CD14-positive monocyte (primary cell): ENCODE measurements at regions not wholly inside any gene's neighbourhood (a gene's known extent, or its start where the extent isn't known, plus 50 kb on each side); places are given as distances from the start of the nearest gene placed in this dataset.

Source experiments
- DNase-seq, 3 donors: peaks; one replicate each; pipeline ENCODE4 v3.0.0-alpha.2; 2011 to 2022
- H2AFZ ChIP-seq: 2 replicates; pipeline ENCODE4 v1.6.0; 2012; ENCODE audit warnings: mild to moderate bottlenecking, low read depth, low read length, inconsistent platforms; ENCODE audit not compliant: insufficient read depth, poor library complexity, severe bottlenecking
- H3K27ac ChIP-seq, 2 donors: 1 replicate in 1 of 2; 2 replicates in 1 of 2; pipeline ENCODE4 v1.5.1; 2012 to 2013; ENCODE audit warnings: low read length in 2 of 2, control low read depth in 1 of 2, inconsistent platforms in 1 of 2, low read depth in 1 of 2, mild to moderate bottlenecking in 1 of 2
- H3K27me3 ChIP-seq, 2 donors: one replicate each; pipeline versions ENCODE4 v1.6.0 to v1.6.1; 2011 to 2013; ENCODE audit warnings: low read length in 2 of 2; ENCODE audit not compliant: control insufficient read depth in 2 of 2, insufficient read depth in 2 of 2
- H3K36me3 ChIP-seq, 2 donors: replicated peaks in 1 of 2; 1 replicate in 1 of 2; 2 replicates in 1 of 2; pipeline versions ENCODE4 v1.5.1 to v1.6.1; 2012 to 2013; ENCODE audit warnings: low read length in 2 of 2, control low read depth in 1 of 2, inconsistent platforms in 1 of 2, mild to moderate bottlenecking in 1 of 2; ENCODE audit not compliant: insufficient read depth in 2 of 2, control insufficient read depth in 1 of 2
- H3K4me1 ChIP-seq, 2 donors: 1 replicate in 1 of 2; 2 replicates in 1 of 2; pipeline versions ENCODE4 v1.5.1 to v1.6.1; 2012 to 2013; ENCODE audit warnings: low read length in 2 of 2, control low read depth in 1 of 2, inconsistent platforms in 1 of 2, mild to moderate bottlenecking in 1 of 2, moderate library complexity in 1 of 2; ENCODE audit not compliant: insufficient read depth in 2 of 2, control insufficient read depth in 1 of 2
- H3K4me2 ChIP-seq: replicated peaks from 2 replicates; pipeline ENCODE3; 2012; ENCODE audit warnings: low read length, moderate library complexity, mild to moderate bottlenecking; ENCODE audit not compliant: poor library complexity, severe bottlenecking; ENCODE audit errors: extremely low read depth
- H3K4me3 ChIP-seq, 3 experiments: fragments of 200-600 bp in 1 of 3; sonication (generic) in 1 of 3; replicated peaks in 1 of 3; 1 replicate in 2 of 3; 2 replicates in 1 of 3; pipeline ENCODE4 v1.5.1; 2011 to 2013; ENCODE audit warnings: low read length in 3 of 3, mild to moderate bottlenecking in 3 of 3, control low read depth in 2 of 3, low read depth in 2 of 3, inconsistent platforms in 1 of 3, moderate library complexity in 1 of 3
- H3K79me2 ChIP-seq: 2 replicates; pipeline ENCODE4 v1.6.0; 2012; ENCODE audit warnings: mild to moderate bottlenecking, control low read depth, inconsistent platforms, low read length, moderate library complexity; ENCODE audit not compliant: insufficient read depth
- H3K9ac ChIP-seq: 2 replicates; pipeline ENCODE4 v1.6.0; 2017; ENCODE audit warnings: low read length, mild to moderate bottlenecking; ENCODE audit not compliant: insufficient read depth, poor library complexity, severe bottlenecking
- H3K9me3 ChIP-seq, 2 donors: replicated peaks in 1 of 2; 1 replicate in 1 of 2; 2 replicates in 1 of 2; pipeline versions ENCODE4 v1.5.1 to v1.6.1; 2012 to 2013; ENCODE audit warnings: low read length in 2 of 2, control low read depth in 1 of 2; ENCODE audit not compliant: control insufficient read depth in 1 of 2, insufficient read depth in 1 of 2
- H4K20me1 ChIP-seq: 2 replicates; pipeline ENCODE4 v1.6.0; 2012; ENCODE audit warnings: mild to moderate bottlenecking, low read length, control low read depth, moderate library complexity; ENCODE audit not compliant: insufficient read depth
- H3K27ac Mint-ChIP-seq, 7 donors: one replicate each; pipeline ENCODE4 v1.8.0; 2020; ENCODE audit warnings: mild to moderate bottlenecking in 7 of 7, mixed read lengths in 7 of 7, moderate library complexity in 6 of 7, inconsistent platforms in 2 of 7
- H3K27me3 Mint-ChIP-seq, 3 donors: one replicate each; pipeline ENCODE4 v1.8.0; 2021 to 2022; ENCODE audit warnings: low read depth in 3 of 3, mild to moderate bottlenecking in 3 of 3, mixed read lengths in 3 of 3, moderate library complexity in 3 of 3, inconsistent platforms in 1 of 3
- H3K36me3 Mint-ChIP-seq, 2 donors: one replicate each; pipeline ENCODE4 v1.8.0; 2020; ENCODE audit warnings: mixed read lengths in 2 of 2, inconsistent platforms in 1 of 2, mild to moderate bottlenecking in 1 of 2
- H3K4me1 Mint-ChIP-seq: one replicate; pipeline ENCODE4 v1.8.0; 2020; ENCODE audit warnings: mild to moderate bottlenecking, mixed read lengths
- H3K4me3 Mint-ChIP-seq, 2 donors: one replicate each; pipeline ENCODE4 v1.8.0; 2020; ENCODE audit warnings: mild to moderate bottlenecking in 2 of 2, mixed read lengths in 2 of 2, moderate library complexity in 1 of 2
- H3K9me3 Mint-ChIP-seq, 7 donors: one replicate each; pipeline ENCODE4 v1.8.0; 2020 to 2022; ENCODE audit warnings: mixed read lengths in 7 of 7, mild to moderate bottlenecking in 6 of 7, moderate library complexity in 6 of 7, inconsistent platforms in 2 of 7
- WGBS: methylation state at CpG from one replicate; pipeline ENCODE4 v1.1.5; 2013; ENCODE audit warnings: missing lambda C conversion rate; ENCODE audit not compliant: insufficient coverage; 5-methylcytosine and 5-hydroxymethylcytosine counted together
- intact Hi-C, 2 donors: fragments of 100-400 bp; cut with micrococcal nuclease; formaldehyde crosslinking; loops; one replicate each; pipeline versions ENCODE4 v1.15.0 to v1.15.1; 2023
- TF ChIP-seq, protein P1 (sequence below): fragments of 200-600 bp; IDR thresholded peaks from one replicate; pipeline ENCODE4 v1.8.0; 2022; ENCODE audit warnings: antibody characterized with exemption, mild to moderate bottlenecking

DNA sequence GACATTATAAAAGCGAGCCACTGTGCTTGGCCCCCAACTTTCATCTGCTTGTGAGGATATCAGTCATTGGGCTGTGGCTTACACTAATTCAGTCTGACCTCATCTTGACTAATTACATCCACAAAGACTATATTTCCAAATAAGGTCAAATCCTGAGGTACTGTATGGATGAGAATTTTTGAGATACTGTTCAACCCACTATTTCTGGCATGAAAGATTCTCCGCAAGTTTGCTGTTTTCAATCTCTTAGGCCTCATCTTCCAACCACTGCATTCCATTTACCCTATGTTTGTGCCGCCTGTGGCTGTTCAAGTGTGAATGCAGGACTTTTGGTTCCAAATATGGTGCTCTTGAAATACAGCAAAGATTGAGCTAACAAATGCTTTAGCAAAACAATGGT is 400.9 kb upstream of the SGCD start:
- H3K9me3 ChIP-seq, result no peaks in the 10 kb centered on the region
- H3K27ac ChIP-seq, result no peak overlapping the region
- Mint-ChIP-seq H3K9me3 (peaks cover 0 to 2% (median 0%) of the 10 kb centered on the region in 7 donors), H3K27me3 (peaks cover 0 to 1% (median 0%) of the 10 kb centered on the region in 3 donors), H3K36me3 (no peaks in the 10 kb centered on the region), H3K4me1 (no peaks in the 10 kb centered on the region), H3K4me3 (no peak overlapping the region), H3K27ac (no peak overlapping the region)
- H3K4me2 ChIP-seq, result no peak overlapping the region
- no peaks in the 10 kb centered on the region for H3K27me3 ChIP-seq
- DNase-seq, result no peak
- no peak overlapping the region for H2AFZ ChIP-seq
- WGBS, result no CpG with 5 or more reads among the region's 3 CpGs
- H3K4me1 ChIP-seq, result no peaks in the 10 kb centered on the region
- no peaks in the 10 kb centered on the region for H3K36me3 ChIP-seq
- no peak overlapping the region for H3K9ac ChIP-seq
- intact Hi-C loops, result no loop called here
- no peak overlapping the region for H3K4me3 ChIP-seq
- H3K79me2 ChIP-seq, result no peaks in the 10 kb centered on the region
- no peaks in the 10 kb centered on the region for H4K20me1 ChIP-seq
- TF ChIP-seq, protein P1, sequence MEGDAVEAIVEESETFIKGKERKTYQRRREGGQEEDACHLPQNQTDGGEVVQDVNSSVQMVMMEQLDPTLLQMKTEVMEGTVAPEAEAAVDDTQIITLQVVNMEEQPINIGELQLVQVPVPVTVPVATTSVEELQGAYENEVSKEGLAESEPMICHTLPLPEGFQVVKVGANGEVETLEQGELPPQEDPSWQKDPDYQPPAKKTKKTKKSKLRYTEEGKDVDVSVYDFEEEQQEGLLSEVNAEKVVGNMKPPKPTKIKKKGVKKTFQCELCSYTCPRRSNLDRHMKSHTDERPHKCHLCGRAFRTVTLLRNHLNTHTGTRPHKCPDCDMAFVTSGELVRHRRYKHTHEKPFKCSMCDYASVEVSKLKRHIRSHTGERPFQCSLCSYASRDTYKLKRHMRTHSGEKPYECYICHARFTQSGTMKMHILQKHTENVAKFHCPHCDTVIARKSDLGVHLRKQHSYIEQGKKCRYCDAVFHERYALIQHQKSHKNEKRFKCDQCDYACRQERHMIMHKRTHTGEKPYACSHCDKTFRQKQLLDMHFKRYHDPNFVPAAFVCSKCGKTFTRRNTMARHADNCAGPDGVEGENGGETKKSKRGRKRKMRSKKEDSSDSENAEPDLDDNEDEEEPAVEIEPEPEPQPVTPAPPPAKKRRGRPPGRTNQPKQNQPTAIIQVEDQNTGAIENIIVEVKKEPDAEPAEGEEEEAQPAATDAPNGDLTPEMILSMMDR, result no peak

DNA sequence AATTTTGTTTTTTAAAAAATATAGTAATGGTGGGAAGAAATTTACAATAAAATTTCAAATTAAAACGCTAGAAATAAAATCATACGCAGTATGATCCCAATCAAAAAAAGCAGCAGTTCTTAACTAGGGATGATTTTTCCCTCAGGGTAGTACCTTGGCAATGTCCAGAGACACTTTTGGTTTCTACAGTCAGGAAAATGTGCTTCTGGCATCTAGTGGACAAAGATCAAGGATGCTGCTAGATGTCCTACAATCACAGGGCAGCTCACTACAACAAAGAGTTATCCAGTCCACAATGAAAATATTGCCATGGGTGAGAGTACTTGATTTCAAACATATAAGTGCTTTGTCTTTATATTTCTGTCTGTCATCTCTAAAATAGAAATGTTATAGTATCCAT is 400.2 kb upstream of the SGCD start:
- H2AFZ ChIP-seq, result no peak overlapping the region
- H3K4me1 ChIP-seq, result no peaks in the 10 kb centered on the region
- no CpG with 5 or more reads among the region's 2 CpGs for WGBS
- intact Hi-C loops, result no loop called here
- Mint-ChIP-seq H3K4me1 (no peaks in the 10 kb centered on the region), H3K27ac (no peak overlapping the region), H3K36me3 (no peaks in the 10 kb centered on the region), H3K27me3 (peaks cover 0 to 1% (median 0%) of the 10 kb centered on the region in 3 donors), H3K4me3 (no peak overlapping the region), H3K9me3 (peaks cover 0 to 2% (median 0%) of the 10 kb centered on the region in 7 donors)
- no peak overlapping the region for H3K4me2 ChIP-seq
- no peaks in the 10 kb centered on the region for H3K9me3 ChIP-seq
- no peak overlapping the region for H3K9ac ChIP-seq
- H3K27me3 ChIP-seq, result no peaks in the 10 kb centered on the region
- no peak for DNase-seq
- H3K4me3 ChIP-seq, result no peak overlapping the region
- no peaks in the 10 kb centered on the region for H3K36me3 ChIP-seq
- no peak overlapping the region for H3K27ac ChIP-seq
- no peaks in the 10 kb centered on the region for H3K79me2 ChIP-seq
- TF ChIP-seq, protein P1, result no peak
- H4K20me1 ChIP-seq, result no peaks in the 10 kb centered on the region
